Psoas muscle (tissue), 7 donors: ENCODE measurements at regions not wholly inside any gene's neighbourhood (a gene's known extent, or its start where the extent isn't known, plus 50 kb on each side); places are given as distances from the start of the nearest gene placed in this dataset.

Source experiments
- ATAC-seq, 4 donors: fragments of 200-7000 bp; cut with Tn5 transposase; one replicate each; pipeline ENCODE4 v1.9.1; 2020; ENCODE audit warnings: moderate library complexity in 3 of 4, mild to moderate bottlenecking in 2 of 4
- DNase-seq, 2 donors: peaks; one replicate each; pipeline ENCODE4 v3.0.0-alpha.2; 2020
- H3K27ac ChIP-seq: fragments of 200-600 bp; one replicate; pipeline ENCODE4 v1.8.0; 2022
- H3K27me3 ChIP-seq, 3 donors: fragments of 200-600 bp in 1 of 3; one replicate each; pipeline versions ENCODE4 v1.6.1 to v1.8.0; 2013 to 2022; ENCODE audit warnings: low read length in 2 of 3, mild to moderate bottlenecking in 2 of 3, moderate library complexity in 1 of 3; ENCODE audit not compliant: insufficient read depth in 3 of 3
- H3K36me3 ChIP-seq, 2 donors: fragments of 200-600 bp in 1 of 2; one replicate each; pipeline versions ENCODE4 v1.6.1 to v1.8.0; 2013 to 2022; ENCODE audit warnings: low read depth in 1 of 2, mild to moderate bottlenecking in 1 of 2, moderate library complexity in 1 of 2; ENCODE audit not compliant: insufficient read depth in 1 of 2
- H3K4me1 ChIP-seq: fragments of 200-600 bp; one replicate; pipeline ENCODE4 v1.8.0; 2022
- H3K4me3 ChIP-seq: fragments of 200-600 bp; one replicate; pipeline ENCODE4 v1.8.0; 2022; ENCODE audit warnings: mild to moderate bottlenecking
- H3K9me3 ChIP-seq: fragments of 200-600 bp; one replicate; pipeline ENCODE4 v1.8.0; 2022
- WGBS, 3 donors: extraction: QIAGEN DNeasy Blood & Tissue Kit; methylation state at CpG; one replicate each; pipeline versions ENCODE4 v1.1.6 to v1.1.7; 2013; 5-methylcytosine and 5-hydroxymethylcytosine counted together
- intact Hi-C, 2 donors: fragments of 100-400 bp; cut with DNase I; formaldehyde crosslinking; loops; one replicate each; pipeline versions ENCODE4 v1.11.0 to v1.14.2; 2022
- TF ChIP-seq, protein P1 (sequence below): fragments of 200-600 bp; IDR thresholded peaks from one replicate; pipeline ENCODE4 v1.8.0; 2022; ENCODE audit warnings: antibody characterized with exemption
- donor health status: healthy with polysubstance abuse.
- donor health status: DM: no; HTN: no; CAD: no; lungs with moderate emphysema.
- donor health status: Bipolar disorder and iron deficiency.
- donor health status: healthy.
- donor health status: DM: yes; HTN: yes; CAD: no.
- donor health status: DM: no; HTN: no; CAD: no.
- donor health status: DM: yes; HTN: yes; CAD: no.

DNA sequence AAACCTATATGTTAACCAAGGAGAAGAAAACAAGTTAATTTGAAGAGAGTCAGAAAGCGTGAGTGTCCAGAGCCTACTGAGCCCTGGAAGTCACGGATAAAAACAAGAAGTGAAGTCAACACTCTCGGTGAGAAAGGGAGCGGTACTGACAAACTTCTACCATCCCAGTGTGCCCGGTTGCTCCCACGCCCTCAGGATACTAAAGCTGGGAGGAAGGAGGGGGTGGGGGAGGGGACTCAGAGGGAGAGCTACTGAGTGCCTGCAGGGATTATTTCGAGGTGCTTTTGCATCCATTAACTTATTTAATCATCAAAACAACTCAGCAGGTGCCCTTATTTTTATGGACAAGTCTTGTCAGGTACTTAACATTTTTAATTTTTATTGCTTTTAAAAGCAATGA is 166.2 kb downstream of the ZIC5 start:
- DNase-seq (no peak), ATAC-seq (no peak)
- H3K4me1 ChIP-seq, result no peaks in the 10 kb centered on the region
- WGBS, 3 donors, result 45 to 66% (median 64%) methylated on average over 7 of the region's 7 CpGs
- H3K27ac ChIP-seq, result no peak overlapping the region
- no peaks in the 10 kb centered on the region for H3K9me3 ChIP-seq
- H3K36me3 ChIP-seq, result no peaks in the 10 kb centered on the region
- intact Hi-C loops, result no loop called here
- TF ChIP-seq, protein P1, sequence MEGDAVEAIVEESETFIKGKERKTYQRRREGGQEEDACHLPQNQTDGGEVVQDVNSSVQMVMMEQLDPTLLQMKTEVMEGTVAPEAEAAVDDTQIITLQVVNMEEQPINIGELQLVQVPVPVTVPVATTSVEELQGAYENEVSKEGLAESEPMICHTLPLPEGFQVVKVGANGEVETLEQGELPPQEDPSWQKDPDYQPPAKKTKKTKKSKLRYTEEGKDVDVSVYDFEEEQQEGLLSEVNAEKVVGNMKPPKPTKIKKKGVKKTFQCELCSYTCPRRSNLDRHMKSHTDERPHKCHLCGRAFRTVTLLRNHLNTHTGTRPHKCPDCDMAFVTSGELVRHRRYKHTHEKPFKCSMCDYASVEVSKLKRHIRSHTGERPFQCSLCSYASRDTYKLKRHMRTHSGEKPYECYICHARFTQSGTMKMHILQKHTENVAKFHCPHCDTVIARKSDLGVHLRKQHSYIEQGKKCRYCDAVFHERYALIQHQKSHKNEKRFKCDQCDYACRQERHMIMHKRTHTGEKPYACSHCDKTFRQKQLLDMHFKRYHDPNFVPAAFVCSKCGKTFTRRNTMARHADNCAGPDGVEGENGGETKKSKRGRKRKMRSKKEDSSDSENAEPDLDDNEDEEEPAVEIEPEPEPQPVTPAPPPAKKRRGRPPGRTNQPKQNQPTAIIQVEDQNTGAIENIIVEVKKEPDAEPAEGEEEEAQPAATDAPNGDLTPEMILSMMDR, result no peak
- H3K27me3 ChIP-seq, result no peaks in the 10 kb centered on the region
- H3K4me3 ChIP-seq, result no peak overlapping the region

DNA sequence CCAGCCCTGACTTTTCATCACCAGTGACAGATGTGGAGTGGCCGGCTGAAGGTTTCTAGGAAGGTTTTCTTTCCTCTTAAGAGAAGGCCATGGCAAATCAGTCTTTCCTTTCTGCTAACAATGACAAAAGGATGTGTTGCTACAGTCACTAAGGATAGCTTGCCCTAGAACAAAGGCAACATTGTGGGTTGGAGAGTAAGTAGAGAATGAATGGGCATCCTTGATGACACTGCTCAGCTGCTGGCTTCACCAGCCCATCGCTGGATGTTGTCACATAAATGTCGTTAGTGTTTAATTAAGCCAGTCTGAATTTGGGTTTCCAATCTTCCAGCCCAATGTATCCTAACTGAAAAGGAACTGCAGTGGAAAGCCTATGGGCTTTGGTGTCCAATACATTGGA is 168.4 kb downstream of the ZIC5 start:
- intact Hi-C loops, result no loop called here
- TF ChIP-seq, protein P1, result no peak
- no peak overlapping the region for H3K27ac ChIP-seq
- H3K36me3 ChIP-seq, result no peaks in the 10 kb centered on the region
- DNase-seq (no peak), ATAC-seq (no peak)
- WGBS, 3 donors, result 82 to 92% (median 84%) methylated on average over 3 of the region's 3 CpGs
- no peaks in the 10 kb centered on the region for H3K4me1 ChIP-seq
- H3K9me3 ChIP-seq, result no peaks in the 10 kb centered on the region
- H3K4me3 ChIP-seq, result no peak overlapping the region
- no peaks in the 10 kb centered on the region for H3K27me3 ChIP-seq

DNA sequence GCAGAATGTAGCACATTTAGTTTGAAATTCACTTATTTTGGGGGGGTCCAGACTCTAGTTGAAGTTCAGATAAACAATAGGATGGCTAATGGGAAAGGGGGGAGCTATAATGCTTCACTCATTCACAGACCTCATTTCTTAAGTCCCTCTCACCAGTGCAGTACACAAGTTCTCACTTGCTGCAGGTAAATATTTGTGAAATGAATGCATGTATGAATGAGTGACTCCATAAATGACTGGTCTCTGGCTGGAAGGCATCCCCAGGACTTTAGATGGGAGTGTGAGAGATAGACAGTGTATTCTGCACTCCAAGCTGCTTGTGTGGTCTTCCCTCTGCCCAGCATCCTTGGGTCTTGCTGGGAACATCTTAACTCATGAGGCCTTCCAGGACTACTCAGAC is 169.2 kb downstream of the ZIC5 start:
- Histone ChIP-seq H3K9me3 (no peaks in the 10 kb centered on the region), H3K27ac (no peak overlapping the region), H3K36me3 (no peaks in the 10 kb centered on the region), H3K4me3 (no peak overlapping the region), H3K4me1 (no peaks in the 10 kb centered on the region), H3K27me3 (no peaks in the 10 kb centered on the region)
- DNase-seq (no peak), ATAC-seq (no peak)
- intact Hi-C loops, result no loop called here
- TF ChIP-seq, protein P1, result no peak

DNA sequence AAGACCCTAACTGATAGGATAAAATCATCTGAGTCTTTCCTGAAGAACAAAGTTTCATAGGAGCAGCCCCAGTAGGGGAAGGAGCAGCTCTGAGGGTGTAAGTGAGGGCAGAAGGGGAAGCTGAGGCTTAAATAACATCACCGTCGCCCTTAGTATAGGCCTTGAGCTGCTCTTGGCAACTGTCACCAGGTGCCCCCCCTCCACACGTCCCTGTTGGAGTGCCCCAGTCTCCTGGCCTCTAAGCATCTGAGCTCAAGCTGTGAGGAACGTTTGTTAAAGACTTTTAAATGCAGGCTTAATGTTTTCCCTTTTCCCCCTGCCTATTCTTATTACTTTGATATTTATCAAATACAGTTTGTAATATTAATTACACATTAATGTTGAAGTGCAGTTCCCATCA is 170.6 kb downstream of the ZIC5 start:
- no peak for DNase-seq
- no peak overlapping the region for H3K27ac ChIP-seq

DNA sequence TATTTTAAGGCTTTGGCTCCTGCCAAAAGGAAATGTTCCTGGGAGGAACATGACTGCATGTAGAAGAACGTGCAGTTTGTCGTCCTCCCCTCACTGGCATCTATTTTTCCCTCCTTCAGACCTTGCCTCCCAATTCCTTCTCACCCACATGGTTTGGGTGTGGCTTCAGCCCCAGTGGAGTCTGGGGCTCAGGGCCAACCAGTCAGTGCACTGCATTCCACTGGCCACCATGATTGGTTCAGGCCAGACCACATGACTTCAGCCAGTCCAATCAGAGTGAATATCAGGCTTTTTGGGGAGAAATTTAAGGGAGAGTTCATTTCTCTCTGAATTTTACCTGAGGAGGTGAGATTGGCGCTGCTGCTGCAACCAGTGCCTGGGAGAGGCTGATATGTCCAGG is 171.6 kb downstream of the ZIC5 start:
- Histone ChIP-seq H3K4me3 (no peak overlapping the region), H3K36me3 (no peaks in the 10 kb centered on the region), H3K27ac (no peak overlapping the region), H3K9me3 (no peaks in the 10 kb centered on the region), H3K27me3 (no peaks in the 10 kb centered on the region), H3K4me1 (no peaks in the 10 kb centered on the region)
- 83 to 95% (median 89%) methylated on average over 3 of the region's 3 CpGs for WGBS, 3 donors
- TF ChIP-seq, protein P1, result no peak
- DNase-seq (no peak), ATAC-seq (no peak)
- intact Hi-C loops, result no loop called here

More for the DNA sequence above, 170.6 kb downstream of the ZIC5 start:
- TF ChIP-seq, protein P1, result no peak
- Histone ChIP-seq H3K9me3 (no peaks in the 10 kb centered on the region), H3K4me3 (no peak overlapping the region), H3K27me3 (no peaks in the 10 kb centered on the region), H3K4me1 (no peaks in the 10 kb centered on the region), H3K36me3 (no peaks in the 10 kb centered on the region)
- WGBS, 3 donors, result 30 to 44% (median 35%) methylated on average over 4 of the region's 4 CpGs
- ATAC-seq, result no peak
- intact Hi-C loops, result no loop called here
